Left ventricle myocardium inferior (tissue), 1 donor: ENCODE measurements at regions not wholly inside any gene's neighbourhood (a gene's known extent, or its start where the extent isn't known, plus 50 kb on each side); places are given as distances from the start of the nearest gene placed in this dataset.

ENCODE experiments used
- DNase-seq: peaks from one replicate; pipeline ENCODE4 v3.0.0-alpha.2; 2020
- H3K27ac ChIP-seq: fragments of 200-600 bp; replicated peaks from 2 replicates; pipeline ENCODE4 v1.8.0; 2021
- H3K27me3 ChIP-seq: fragments of 200-600 bp; 2 replicates; pipeline ENCODE4 v1.8.0; 2021; ENCODE audit warnings: low read depth
- H3K36me3 ChIP-seq: fragments of 200-600 bp; 2 replicates; pipeline ENCODE4 v1.8.0; 2021
- H3K4me1 ChIP-seq: fragments of 200-600 bp; 2 replicates; pipeline ENCODE4 v1.8.0; 2021
- H3K4me3 ChIP-seq: fragments of 200-600 bp; 2 replicates; pipeline ENCODE4 v1.8.0; 2021; ENCODE audit warnings: mild to moderate bottlenecking, moderate library complexity
- H3K9me3 ChIP-seq: fragments of 200-600 bp; replicated peaks from 2 replicates; pipeline ENCODE4 v1.8.0; 2021
- intact Hi-C: fragments of 100-400 bp; cut with micrococcal nuclease; formaldehyde crosslinking; loops from one replicate; pipeline ENCODE4 v1.11.0; 2022
- TF ChIP-seq, protein P1 (sequence below): fragments of 200-600 bp; IDR thresholded peaks from 2 replicates; pipeline ENCODE4 v1.8.0; 2021; ENCODE audit warnings: antibody characterized with exemption, mild to moderate bottlenecking, borderline replicate concordance
- donor health status: DM: no; HTN: yes; CAD: no; lungs with severe emphysema.

DNA sequence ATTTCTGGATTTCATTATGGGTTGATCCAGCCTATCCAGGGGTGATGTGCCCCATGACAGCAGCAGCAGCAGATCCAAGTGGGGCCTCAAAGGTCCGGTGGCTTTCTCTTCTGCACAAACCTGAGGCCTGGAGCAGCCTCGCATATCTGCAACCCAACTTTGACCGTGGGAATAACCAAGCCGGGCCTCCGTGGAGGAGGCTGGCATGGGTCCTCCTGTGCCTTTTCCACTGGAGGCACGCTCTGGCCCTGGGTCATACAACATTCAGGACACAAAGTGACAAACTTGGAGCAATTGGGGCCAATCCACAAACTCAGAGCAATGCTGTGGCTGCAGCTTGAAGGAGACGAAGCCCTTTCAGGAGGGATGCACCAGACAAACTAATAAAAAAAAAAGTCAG is 330.0 kb upstream of the MKI67 start:
- Histone ChIP-seq H3K9me3 (no peaks in the 10 kb centered on the region), H3K36me3 (no peaks in the 10 kb centered on the region), H3K4me3 (no peak overlapping the region), H3K4me1 (no peaks in the 10 kb centered on the region), H3K27ac (no peak overlapping the region), H3K27me3 (peaks cover 53% of the 10 kb centered on the region)
- no peak for DNase-seq
- TF ChIP-seq, protein P1, sequence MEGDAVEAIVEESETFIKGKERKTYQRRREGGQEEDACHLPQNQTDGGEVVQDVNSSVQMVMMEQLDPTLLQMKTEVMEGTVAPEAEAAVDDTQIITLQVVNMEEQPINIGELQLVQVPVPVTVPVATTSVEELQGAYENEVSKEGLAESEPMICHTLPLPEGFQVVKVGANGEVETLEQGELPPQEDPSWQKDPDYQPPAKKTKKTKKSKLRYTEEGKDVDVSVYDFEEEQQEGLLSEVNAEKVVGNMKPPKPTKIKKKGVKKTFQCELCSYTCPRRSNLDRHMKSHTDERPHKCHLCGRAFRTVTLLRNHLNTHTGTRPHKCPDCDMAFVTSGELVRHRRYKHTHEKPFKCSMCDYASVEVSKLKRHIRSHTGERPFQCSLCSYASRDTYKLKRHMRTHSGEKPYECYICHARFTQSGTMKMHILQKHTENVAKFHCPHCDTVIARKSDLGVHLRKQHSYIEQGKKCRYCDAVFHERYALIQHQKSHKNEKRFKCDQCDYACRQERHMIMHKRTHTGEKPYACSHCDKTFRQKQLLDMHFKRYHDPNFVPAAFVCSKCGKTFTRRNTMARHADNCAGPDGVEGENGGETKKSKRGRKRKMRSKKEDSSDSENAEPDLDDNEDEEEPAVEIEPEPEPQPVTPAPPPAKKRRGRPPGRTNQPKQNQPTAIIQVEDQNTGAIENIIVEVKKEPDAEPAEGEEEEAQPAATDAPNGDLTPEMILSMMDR: no peak
- intact Hi-C loops: no loop called here

DNA sequence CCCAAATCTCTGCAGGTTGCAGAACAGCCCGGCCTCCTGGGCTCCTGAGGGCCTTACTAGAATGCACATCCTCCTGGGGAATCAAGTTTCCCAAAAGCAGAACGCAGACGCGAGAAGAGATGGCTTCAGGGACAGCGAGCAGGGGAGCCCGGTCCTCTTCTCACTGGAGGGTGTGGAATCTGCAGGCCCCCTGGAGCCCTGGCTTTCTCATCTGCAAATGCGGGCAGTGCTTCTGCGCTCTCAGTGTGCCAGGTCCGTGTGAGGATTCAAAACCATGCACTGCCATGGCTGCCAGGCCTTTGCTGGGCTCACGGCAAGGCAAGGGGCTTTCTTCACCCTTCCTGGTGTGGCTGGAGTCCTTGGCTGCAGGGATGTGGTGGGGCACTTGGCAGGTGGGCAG is 330.9 kb upstream of the MKI67 start:
- Histone ChIP-seq H3K36me3 (no peaks in the 10 kb centered on the region), H3K27me3 (peaks cover 54% of the 10 kb centered on the region), H3K9me3 (no peaks in the 10 kb centered on the region), H3K4me3 (no peak overlapping the region), H3K4me1 (no peaks in the 10 kb centered on the region), H3K27ac (no peak overlapping the region)
- DNase-seq: no peak
- intact Hi-C loops: no loop called here
- TF ChIP-seq, protein P1: no peak

DNA sequence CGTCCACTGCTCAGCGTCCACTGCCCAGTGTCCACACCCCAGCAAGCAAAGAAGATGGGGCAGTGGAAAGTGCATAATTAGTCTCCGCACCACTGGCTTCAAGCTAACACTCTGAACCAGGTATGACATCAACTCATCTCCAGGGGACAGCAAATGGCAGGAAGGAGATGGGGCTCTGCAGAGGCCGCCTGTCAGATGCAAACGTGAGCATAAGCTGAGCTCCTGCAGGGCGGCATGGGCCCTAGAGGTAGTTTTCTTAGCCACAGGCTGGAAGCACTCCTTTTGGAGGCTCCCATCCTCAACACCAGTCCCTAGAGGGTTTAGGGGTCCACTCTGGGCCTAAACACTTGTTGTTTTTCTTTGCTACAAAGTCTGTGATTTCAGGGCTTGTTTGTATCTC is 335.8 kb upstream of the MKI67 start:
- Histone ChIP-seq H3K4me3 (no peak overlapping the region), H3K27ac (no peak overlapping the region), H3K9me3 (no peaks in the 10 kb centered on the region), H3K27me3 (peaks cover 95% of the 10 kb centered on the region), H3K36me3 (no peaks in the 10 kb centered on the region), H3K4me1 (no peaks in the 10 kb centered on the region)
- TF ChIP-seq, protein P1: no peak
- intact Hi-C loops: no loop called here
- DNase-seq: no peak

DNA sequence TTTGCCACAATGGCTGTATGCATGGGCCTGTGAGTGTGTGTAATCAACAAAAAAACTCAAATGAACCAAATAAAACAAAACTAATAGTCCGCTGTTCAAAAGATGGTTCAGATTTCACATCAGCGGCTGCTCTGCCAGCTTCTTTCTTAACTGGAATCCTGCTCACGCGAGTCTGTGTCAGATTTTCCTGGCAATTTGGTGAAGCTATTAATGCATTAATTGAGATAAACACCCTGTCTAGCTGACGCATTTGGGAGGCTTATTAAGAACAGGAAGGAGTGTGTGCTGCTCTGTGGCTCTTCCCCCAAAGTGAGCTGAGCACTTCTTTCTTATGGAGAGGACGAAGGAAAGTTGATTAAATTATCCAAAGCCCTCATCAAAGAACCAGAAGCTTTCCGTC is 336.6 kb upstream of the MKI67 start:
- no peak overlapping the region for H3K4me3 ChIP-seq
- no peaks in the 10 kb centered on the region for H3K4me1 ChIP-seq
- H3K27me3 ChIP-seq: peaks cover 96% of the 10 kb centered on the region
- no peak overlapping the region for H3K27ac ChIP-seq
- no peaks in the 10 kb centered on the region for H3K9me3 ChIP-seq
- intact Hi-C loops: no loop called here
- TF ChIP-seq, protein P1: no peak
- DNase-seq: no peak
- H3K36me3 ChIP-seq: no peaks in the 10 kb centered on the region

DNA sequence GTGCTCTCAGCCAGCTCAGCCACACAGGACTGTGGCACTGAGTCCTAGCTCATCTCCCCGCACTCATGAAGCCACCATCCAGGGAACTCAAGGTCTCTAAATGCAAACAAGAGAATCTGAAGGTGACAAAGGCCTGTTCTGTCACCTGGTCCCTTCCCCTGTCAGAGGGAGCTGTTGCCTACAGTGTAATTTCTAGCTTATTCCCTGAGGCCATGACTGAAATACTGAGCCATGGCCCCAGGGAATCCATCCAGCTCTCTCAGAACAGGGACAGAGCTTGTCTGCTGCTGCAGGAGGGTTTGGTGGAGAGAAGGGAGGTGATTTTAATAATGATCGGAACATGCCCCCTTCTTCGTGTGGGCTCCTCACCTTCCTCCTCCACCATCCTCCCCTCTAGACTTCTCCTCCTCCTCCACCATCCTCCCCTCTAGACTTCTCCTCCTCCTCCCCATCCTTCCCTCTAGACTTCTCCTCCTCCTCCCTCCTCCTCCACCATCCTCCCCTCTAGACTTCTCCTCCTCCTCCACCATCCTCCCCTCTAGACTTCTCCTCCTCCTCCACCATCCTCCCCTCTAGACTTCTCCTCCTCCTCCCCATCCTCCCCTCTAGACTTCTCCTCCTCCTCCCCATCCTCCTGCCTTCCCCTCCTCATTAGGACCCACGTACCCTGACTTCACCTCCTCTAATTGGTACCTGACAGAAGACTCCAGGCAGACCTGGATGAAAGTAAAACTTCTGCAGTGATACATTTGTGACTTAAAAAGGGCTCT is 338.0 kb upstream of the MKI67 start:
- H3K4me1 ChIP-seq: no peaks in the 10 kb centered on the region
- H3K4me3 ChIP-seq: no peak overlapping the region
- no peaks in the 10 kb centered on the region for H3K36me3 ChIP-seq
- H3K27ac ChIP-seq: no peak overlapping the region
- DNase-seq: peak; percentile 23
- TF ChIP-seq, protein P1: no peak
- H3K9me3 ChIP-seq: no peaks in the 10 kb centered on the region
- peaks cover 86% of the 10 kb centered on the region for H3K27me3 ChIP-seq
- intact Hi-C loops: no loop called here
